ENCODE measurements at regions not wholly inside any gene's neighbourhood (a gene's known extent, or its start where the extent isn't known, plus 50 kb on each side); places are given as distances from the start of the nearest gene placed in this dataset.

GRCh38 chr4:33725861-33726260 lies 2518.5 kb downstream of the ARAP2 start:
- TF ChIP-seq, protein P1, sequence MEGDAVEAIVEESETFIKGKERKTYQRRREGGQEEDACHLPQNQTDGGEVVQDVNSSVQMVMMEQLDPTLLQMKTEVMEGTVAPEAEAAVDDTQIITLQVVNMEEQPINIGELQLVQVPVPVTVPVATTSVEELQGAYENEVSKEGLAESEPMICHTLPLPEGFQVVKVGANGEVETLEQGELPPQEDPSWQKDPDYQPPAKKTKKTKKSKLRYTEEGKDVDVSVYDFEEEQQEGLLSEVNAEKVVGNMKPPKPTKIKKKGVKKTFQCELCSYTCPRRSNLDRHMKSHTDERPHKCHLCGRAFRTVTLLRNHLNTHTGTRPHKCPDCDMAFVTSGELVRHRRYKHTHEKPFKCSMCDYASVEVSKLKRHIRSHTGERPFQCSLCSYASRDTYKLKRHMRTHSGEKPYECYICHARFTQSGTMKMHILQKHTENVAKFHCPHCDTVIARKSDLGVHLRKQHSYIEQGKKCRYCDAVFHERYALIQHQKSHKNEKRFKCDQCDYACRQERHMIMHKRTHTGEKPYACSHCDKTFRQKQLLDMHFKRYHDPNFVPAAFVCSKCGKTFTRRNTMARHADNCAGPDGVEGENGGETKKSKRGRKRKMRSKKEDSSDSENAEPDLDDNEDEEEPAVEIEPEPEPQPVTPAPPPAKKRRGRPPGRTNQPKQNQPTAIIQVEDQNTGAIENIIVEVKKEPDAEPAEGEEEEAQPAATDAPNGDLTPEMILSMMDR (IDR thresholded peaks at IDR 0.05), result no peak
- TF ChIP-seq CHD2 (IDR thresholded peaks at IDR 0.05; ENCODE audit: low read length, partially characterized antibody), result no peak
- no peak for TF ChIP-seq POLR2A (IDR thresholded peaks at IDR 0.05; ENCODE audit: low read length)
- no peak for TF ChIP-seq HMGXB4 (CRISPR knock-in tag; IDR thresholded peaks at IDR 0.05; ENCODE audit: borderline replicate concordance)
- TF ChIP-seq ELK1 (IDR thresholded peaks at IDR 0.05; ENCODE audit: low read depth, low read length), result no peak
- no peak for TF ChIP-seq BHLHE40 (IDR thresholded peaks at IDR 0.05; ENCODE audit: low read depth, low read length)
- no peak for TF ChIP-seq RAD21 (conservative IDR thresholded peaks at IDR 0.05 in 1 of 2, IDR thresholded peaks at IDR 0.05 in 1 of 2)
- TF ChIP-seq USF2 (IDR thresholded peaks at IDR 0.05), result no peak
- no peak for TF ChIP-seq RCOR1 (IDR thresholded peaks at IDR 0.05; ENCODE audit: low read depth, low read length)
- no peak for TF ChIP-seq RFX5 (IDR thresholded peaks at IDR 0.05)
- TF ChIP-seq KDM1A (IDR thresholded peaks at IDR 0.05; ENCODE audit: low read depth), result no peak
- TF ChIP-seq EP300 (IDR thresholded peaks at IDR 0.05), result no peak
